ENCODE measurements at regions not wholly inside any gene's neighbourhood (a gene's known extent, or its start where the extent isn't known, plus 50 kb on each side); places are given as distances from the start of the nearest gene placed in this dataset.

GRCh38 chr22:34976886-34977285 is 89.1 kb upstream of the ISX start:
- Histone ChIP-seq H3K79me2 (ENCODE audit: insufficient read depth, low read length) (no peaks in the 10 kb centered on the region), H3K9me2 (ENCODE audit: insufficient read depth) (no peaks in the 10 kb centered on the region), H3K9ac (ENCODE audit: low read length) (no peak overlapping the region), H3K4me3 (replicated peaks in 1 of 2; ENCODE audit: low read depth in 1 of 2, low read length in 2 of 2) (no peak overlapping the region), H3K36me3 (ENCODE audit: control insufficient read depth in 1 of 2, insufficient read depth in 2 of 2, low read length in 2 of 2) (no peaks in the 10 kb centered on the region), H2AFZ (ENCODE audit: low read depth, low read length, poor library complexity, severe bottlenecking) (no peak overlapping the region), H3K9me3 (ENCODE audit: control insufficient read depth in 1 of 2, insufficient read depth in 1 of 2, low read depth in 1 of 2, low read length in 2 of 2) (no peaks in the 10 kb centered on the region), H4K20me1 (ENCODE audit: insufficient read depth) (no peaks in the 10 kb centered on the region), H3K27ac (ENCODE audit: low read depth, low read length) (no peak overlapping the region), H3K4me1 (ENCODE audit: control insufficient read depth in 1 of 2, insufficient read depth in 2 of 2, low read length in 2 of 2) (no peaks in the 10 kb centered on the region), H3K27me3 (ENCODE audit: insufficient read depth, low read length) (peaks cover 3% of the 10 kb centered on the region; the same call in 1 of the 2 replicates), H3K4me2 (ENCODE audit: low read length) (no peak overlapping the region)
- ChIA-PET POLR2A (no interaction called here), RAD21 (ENCODE audit: low non-redundant PET in 1 of 2, low total read pairs in 2 of 2, uncharacterized antibody in 2 of 2, unreplicated experiment in 2 of 2) (no interaction called here), CTCF (no interaction called here)
- DNase-seq (ENCODE audit: low read depth, low spot score) (no peak), ATAC-seq (no peak)
- no TSS peak for BruUV-seq (replicated peaks)
- intact Hi-C loops (cut with micrococcal nuclease), result no loop called here
- TF ChIP-seq FOSL1 (IDR thresholded peaks at IDR 0.05; ENCODE audit: low read depth) (no peak), YY1 (IDR thresholded peaks at IDR 0.05; ENCODE audit: extremely low read depth, insufficient replicate concordance, low read depth, low read length) (no peak), SRF (IDR thresholded peaks at IDR 0.05; ENCODE audit: low read depth) (no peak), CBX3 (IDR thresholded peaks at IDR 0.05; ENCODE audit: low read depth) (no peak), EGR1 (IDR thresholded peaks at IDR 0.05; ENCODE audit: low read depth) (no peak), CTCF (IDR thresholded peaks at IDR 0.05 in 2 of 3, conservative IDR thresholded peaks at IDR 0.05 in 1 of 3; ENCODE audit: borderline replicate concordance in 1 of 3, insufficient read depth in 1 of 3, low read depth in 2 of 3, low read length in 2 of 3) (no peak)
- TF ChIP-seq, protein P1, sequence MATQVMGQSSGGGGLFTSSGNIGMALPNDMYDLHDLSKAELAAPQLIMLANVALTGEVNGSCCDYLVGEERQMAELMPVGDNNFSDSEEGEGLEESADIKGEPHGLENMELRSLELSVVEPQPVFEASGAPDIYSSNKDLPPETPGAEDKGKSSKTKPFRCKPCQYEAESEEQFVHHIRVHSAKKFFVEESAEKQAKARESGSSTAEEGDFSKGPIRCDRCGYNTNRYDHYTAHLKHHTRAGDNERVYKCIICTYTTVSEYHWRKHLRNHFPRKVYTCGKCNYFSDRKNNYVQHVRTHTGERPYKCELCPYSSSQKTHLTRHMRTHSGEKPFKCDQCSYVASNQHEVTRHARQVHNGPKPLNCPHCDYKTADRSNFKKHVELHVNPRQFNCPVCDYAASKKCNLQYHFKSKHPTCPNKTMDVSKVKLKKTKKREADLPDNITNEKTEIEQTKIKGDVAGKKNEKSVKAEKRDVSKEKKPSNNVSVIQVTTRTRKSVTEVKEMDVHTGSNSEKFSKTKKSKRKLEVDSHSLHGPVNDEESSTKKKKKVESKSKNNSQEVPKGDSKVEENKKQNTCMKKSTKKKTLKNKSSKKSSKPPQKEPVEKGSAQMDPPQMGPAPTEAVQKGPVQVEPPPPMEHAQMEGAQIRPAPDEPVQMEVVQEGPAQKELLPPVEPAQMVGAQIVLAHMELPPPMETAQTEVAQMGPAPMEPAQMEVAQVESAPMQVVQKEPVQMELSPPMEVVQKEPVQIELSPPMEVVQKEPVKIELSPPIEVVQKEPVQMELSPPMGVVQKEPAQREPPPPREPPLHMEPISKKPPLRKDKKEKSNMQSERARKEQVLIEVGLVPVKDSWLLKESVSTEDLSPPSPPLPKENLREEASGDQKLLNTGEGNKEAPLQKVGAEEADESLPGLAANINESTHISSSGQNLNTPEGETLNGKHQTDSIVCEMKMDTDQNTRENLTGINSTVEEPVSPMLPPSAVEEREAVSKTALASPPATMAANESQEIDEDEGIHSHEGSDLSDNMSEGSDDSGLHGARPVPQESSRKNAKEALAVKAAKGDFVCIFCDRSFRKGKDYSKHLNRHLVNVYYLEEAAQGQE (IDR thresholded peaks at IDR 0.05; ENCODE audit: low read depth), result no peak
